Activated B cell treated with CpG ODN at 0.5 μM for 24 hours (primary cell): ENCODE measurements at regions not wholly inside any gene's neighbourhood (a gene's known extent, or its start where the extent isn't known, plus 50 kb on each side); places are given as distances from the start of the nearest gene placed in this dataset.

Experiments used
- ATAC-seq: fragments of 200-7000 bp; cut with Tn5 transposase; one replicate; pipeline ENCODE4 v1.10.0; 2021; ENCODE audit warnings: low read depth, mild to moderate bottlenecking, moderate library complexity
- CTCF ChIA-PET: fragments of 350-600 bp; sonication (Branson Sonifier 250); formaldehyde crosslinking; loops from one replicate; lab custom pipeline; 2021; ENCODE audit warnings: antibody characterized with exemption; lab: Charles Lee
- POLR2A ChIA-PET: fragments of 350-600 bp; sonication (Branson Sonifier 250); formaldehyde crosslinking; loops from one replicate; lab custom pipeline; 2021; ENCODE audit warnings: antibody characterized with exemption; lab: Charles Lee
- DNase-seq: peaks from one replicate; pipeline ENCODE4 v3.0.0; 2022
- H3K27ac Mint-ChIP-seq: one replicate; pipeline ENCODE4 v1.8.0; 2020; ENCODE audit warnings: mixed read lengths
- H3K27me3 Mint-ChIP-seq: one replicate; pipeline ENCODE4 v1.8.0; 2021; ENCODE audit warnings: mixed read lengths
- H3K36me3 Mint-ChIP-seq: one replicate; pipeline ENCODE4 v1.8.0; 2021; ENCODE audit warnings: low read depth, mixed read lengths
- H3K4me1 Mint-ChIP-seq: one replicate; pipeline ENCODE4 v1.8.0; 2021; ENCODE audit warnings: mixed read lengths
- H3K4me3 Mint-ChIP-seq: one replicate; pipeline ENCODE4 v1.8.0; 2020; ENCODE audit warnings: mild to moderate bottlenecking, mixed read lengths
- H3K9me3 Mint-ChIP-seq: one replicate; pipeline ENCODE4 v1.8.0; 2020; ENCODE audit warnings: mixed read lengths
- CTCF ChIP-seq: fragments of 200-600 bp; IDR thresholded peaks from one replicate; pipeline ENCODE4 v1.8.0; 2022; ENCODE audit warnings: antibody characterized with exemption, mild to moderate bottlenecking
- intact Hi-C: fragments of 100-400 bp; cut with micrococcal nuclease; formaldehyde crosslinking; loops from one replicate; pipeline ENCODE4 v1.15.1; 2024

DNA sequence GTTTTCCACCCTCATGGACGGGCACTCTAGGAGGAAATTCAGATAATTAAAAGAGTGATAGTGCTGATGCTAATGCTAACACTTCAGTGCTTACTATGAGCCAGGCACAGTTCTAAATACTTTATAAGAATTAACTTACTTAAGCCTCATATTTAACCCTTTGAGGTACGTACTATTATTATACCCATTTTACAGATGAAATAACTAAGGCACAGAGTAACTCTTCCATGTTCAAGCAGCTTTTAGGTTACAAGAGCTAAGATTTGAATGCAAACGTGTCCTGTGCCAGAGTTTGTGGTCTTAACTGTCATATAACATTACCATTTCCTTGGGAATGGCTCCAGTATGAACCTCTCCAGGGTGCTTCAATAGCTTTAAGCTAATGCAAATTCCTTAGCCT, 114.7 kb upstream of the PRR23C start:
- ChIA-PET CTCF (no interaction called here), POLR2A (no interaction called here)
- Mint-ChIP-seq H3K9me3 (peaks cover 3% of the 10 kb centered on the region), H3K36me3 (no peaks in the 10 kb centered on the region), H3K27me3 (no peaks in the 10 kb centered on the region), H3K4me3 (no peak overlapping the region), H3K27ac (no peak overlapping the region), H3K4me1 (no peaks in the 10 kb centered on the region)
- ATAC-seq (no peak), DNase-seq (no peak)
- TF ChIP-seq CTCF, result no peak
- intact Hi-C loops, result no loop called here

GRCh38 chr3:139173372-139174108, 128.8 kb upstream of the PRR23C start:
- CTCF ChIA-PET, result no interaction called here
- ATAC-seq, result no peak
- intact Hi-C loops, result no loop called here

DNA sequence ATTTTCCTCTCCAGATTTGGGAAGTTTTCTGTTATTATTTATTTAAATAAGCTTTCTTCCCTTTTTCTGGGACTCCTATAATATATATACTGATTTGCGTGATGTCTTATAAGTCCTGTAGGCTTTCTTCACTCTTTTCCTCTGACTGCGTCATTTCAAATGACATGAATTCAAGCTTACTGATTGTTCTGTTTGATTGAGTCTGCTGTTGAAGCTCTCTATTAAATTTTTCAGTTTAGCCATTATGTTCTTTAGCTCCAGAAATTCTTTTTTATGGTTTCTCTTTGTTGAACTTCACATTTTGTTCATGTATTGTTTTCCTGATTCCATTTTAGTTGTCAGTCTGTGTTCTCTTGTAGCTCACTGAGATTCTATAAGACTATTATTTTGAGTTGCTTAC, 135.8 kb upstream of the PRR23C start:
- no peak for TF ChIP-seq CTCF
- Mint-ChIP-seq H3K4me3 (no peak overlapping the region), H3K27ac (no peak overlapping the region), H3K4me1 (no peaks in the 10 kb centered on the region), H3K27me3 (no peaks in the 10 kb centered on the region), H3K9me3 (peaks cover 10% of the 10 kb centered on the region), H3K36me3 (no peaks in the 10 kb centered on the region)
- ATAC-seq (no peak), DNase-seq (no peak)
- intact Hi-C loops, result no loop called here
- ChIA-PET POLR2A (no interaction called here), CTCF (no interaction called here)

More at GRCh38 chr3:139173372-139174108, 128.8 kb upstream of the PRR23C start:
- no peak for TF ChIP-seq CTCF
- Mint-ChIP-seq H3K4me1 (no peaks in the 10 kb centered on the region), H3K27me3 (peaks cover 2% of the 10 kb centered on the region), H3K36me3 (no peaks in the 10 kb centered on the region), H3K4me3 (no peak overlapping the region), H3K27ac (no peak overlapping the region), H3K9me3 (peaks cover 4% of the 10 kb centered on the region)
- DNase-seq, result no peak
- POLR2A ChIA-PET, result no interaction called here

DNA sequence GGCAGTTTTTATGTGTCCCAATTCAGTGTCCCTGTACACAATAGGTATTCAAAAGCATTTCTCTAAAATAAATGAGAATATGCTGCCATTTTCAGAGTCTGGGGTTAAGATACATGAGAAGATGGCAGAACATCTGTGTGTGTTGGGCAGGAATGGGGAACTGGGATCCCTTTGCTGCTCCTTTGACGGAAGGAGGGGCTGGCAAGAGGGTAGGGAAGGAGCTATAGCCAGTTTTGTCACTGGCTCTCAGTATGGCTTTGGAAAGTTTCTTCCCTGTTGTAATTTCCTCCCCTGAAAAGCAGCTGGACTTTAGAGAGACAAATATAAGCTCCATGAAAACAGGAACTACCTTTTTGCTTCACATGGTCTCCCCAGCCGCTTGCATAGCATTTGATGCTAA, 137.5 kb upstream of the PRR23C start:
- ATAC-seq (no peak), DNase-seq (no peak)
- Mint-ChIP-seq H3K36me3 (no peaks in the 10 kb centered on the region), H3K4me1 (no peaks in the 10 kb centered on the region), H3K27me3 (no peaks in the 10 kb centered on the region), H3K27ac (no peak overlapping the region), H3K4me3 (no peak overlapping the region), H3K9me3 (peaks cover 10% of the 10 kb centered on the region)
- intact Hi-C loops, result no loop called here
- ChIA-PET POLR2A (no interaction called here), CTCF (no interaction called here)
- TF ChIP-seq CTCF, result no peak

GRCh38 chr3:139182598-139182997, 137.9 kb upstream of the PRR23C start:
- intact Hi-C loops, result no loop called here
- Mint-ChIP-seq H3K27ac (no peak overlapping the region), H3K36me3 (no peaks in the 10 kb centered on the region), H3K9me3 (peaks cover 10% of the 10 kb centered on the region), H3K4me3 (no peak overlapping the region), H3K4me1 (no peaks in the 10 kb centered on the region), H3K27me3 (no peaks in the 10 kb centered on the region)
- DNase-seq (no peak), ATAC-seq (no peak)
- no peak for TF ChIP-seq CTCF
- POLR2A ChIA-PET, result no interaction called here
- CTCF ChIA-PET, result no interaction called here
